ENCODE measurements at regions not wholly inside any gene's neighbourhood (a gene's known extent, or its start where the extent isn't known, plus 50 kb on each side); places are given as distances from the start of the nearest gene placed in this dataset.

DNA sequence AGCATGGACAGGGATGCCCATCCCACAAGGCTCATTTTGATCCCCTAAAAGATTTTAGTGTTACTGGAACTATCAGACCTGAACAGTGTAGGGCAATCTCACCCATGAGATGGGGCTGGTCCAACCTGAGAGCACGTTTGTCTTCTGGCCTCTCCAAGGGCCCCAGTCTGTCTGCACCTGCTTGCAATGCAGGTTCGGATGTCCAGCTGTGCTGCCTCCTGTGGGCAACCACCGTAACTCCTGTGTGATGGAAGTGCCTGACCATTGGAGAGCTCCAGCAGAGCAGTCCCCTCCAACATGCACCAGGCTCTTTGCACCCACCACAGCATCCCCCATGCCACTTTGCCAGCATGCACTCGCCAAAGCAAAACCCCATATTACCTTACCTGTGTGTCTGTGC, 290.1 kb upstream of the KCND2 start:
- Mint-ChIP-seq H3K36me3 (ENCODE audit: low read depth) (no peaks in the 10 kb centered on the region), H3K9me3 (peaks cover 2% of the 10 kb centered on the region; the same call in 1 of the 3 replicates), H3K27ac (no peak overlapping the region), H3K4me3 (no peak overlapping the region), H3K27me3 (ENCODE audit: insufficient read depth, low read depth, poor library complexity) (peaks cover 5% of the 10 kb centered on the region), H3K4me1 (no peaks in the 10 kb centered on the region)
- H3K4me3 ChIP-seq, result no peak overlapping the region
- no peak for DNase-seq (ENCODE audit: low spot score)
- no peaks in the 10 kb centered on the region for H3F3A ChIP-seq (replicated peaks; ENCODE audit: low read depth)
- H3K4me1 ChIP-seq (ENCODE audit: insufficient read depth), result no peaks in the 10 kb centered on the region
- H3K4me2 ChIP-seq, result no peak overlapping the region
- H2AFZ ChIP-seq, result no peak overlapping the region
- ATAC-seq, result no peak
- TF ChIP-seq, protein P1, sequence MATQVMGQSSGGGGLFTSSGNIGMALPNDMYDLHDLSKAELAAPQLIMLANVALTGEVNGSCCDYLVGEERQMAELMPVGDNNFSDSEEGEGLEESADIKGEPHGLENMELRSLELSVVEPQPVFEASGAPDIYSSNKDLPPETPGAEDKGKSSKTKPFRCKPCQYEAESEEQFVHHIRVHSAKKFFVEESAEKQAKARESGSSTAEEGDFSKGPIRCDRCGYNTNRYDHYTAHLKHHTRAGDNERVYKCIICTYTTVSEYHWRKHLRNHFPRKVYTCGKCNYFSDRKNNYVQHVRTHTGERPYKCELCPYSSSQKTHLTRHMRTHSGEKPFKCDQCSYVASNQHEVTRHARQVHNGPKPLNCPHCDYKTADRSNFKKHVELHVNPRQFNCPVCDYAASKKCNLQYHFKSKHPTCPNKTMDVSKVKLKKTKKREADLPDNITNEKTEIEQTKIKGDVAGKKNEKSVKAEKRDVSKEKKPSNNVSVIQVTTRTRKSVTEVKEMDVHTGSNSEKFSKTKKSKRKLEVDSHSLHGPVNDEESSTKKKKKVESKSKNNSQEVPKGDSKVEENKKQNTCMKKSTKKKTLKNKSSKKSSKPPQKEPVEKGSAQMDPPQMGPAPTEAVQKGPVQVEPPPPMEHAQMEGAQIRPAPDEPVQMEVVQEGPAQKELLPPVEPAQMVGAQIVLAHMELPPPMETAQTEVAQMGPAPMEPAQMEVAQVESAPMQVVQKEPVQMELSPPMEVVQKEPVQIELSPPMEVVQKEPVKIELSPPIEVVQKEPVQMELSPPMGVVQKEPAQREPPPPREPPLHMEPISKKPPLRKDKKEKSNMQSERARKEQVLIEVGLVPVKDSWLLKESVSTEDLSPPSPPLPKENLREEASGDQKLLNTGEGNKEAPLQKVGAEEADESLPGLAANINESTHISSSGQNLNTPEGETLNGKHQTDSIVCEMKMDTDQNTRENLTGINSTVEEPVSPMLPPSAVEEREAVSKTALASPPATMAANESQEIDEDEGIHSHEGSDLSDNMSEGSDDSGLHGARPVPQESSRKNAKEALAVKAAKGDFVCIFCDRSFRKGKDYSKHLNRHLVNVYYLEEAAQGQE (IDR thresholded peaks at IDR 0.05; ENCODE audit: unreplicated experiment), result no peak
- TF ChIP-seq EZH2 (IDR thresholded peaks at IDR 0.05; ENCODE audit: low read depth, unreplicated experiment) (no peak), ZNF331 (CRISPR knock-in tag; IDR thresholded peaks at IDR 0.05; ENCODE audit: low read depth) (no peak), POLR2AphosphoS5 (IDR thresholded peaks at IDR 0.05; ENCODE audit: low read depth) (no peak), JUNB (IDR thresholded peaks at IDR 0.05; ENCODE audit: unreplicated experiment) (no peak), ZNF114 (CRISPR knock-in tag; IDR thresholded peaks at IDR 0.05) (no peak), ETS1 (IDR thresholded peaks at IDR 0.05) (no peak)
- no peaks in the 10 kb centered on the region for H3K36me3 ChIP-seq (ENCODE audit: insufficient read depth)
- no peak overlapping the region for H3K27ac ChIP-seq (ENCODE audit: low read depth)
- 0 out of 2 replicates have a peak, but pooled peaks cover 3% of the 10 kb centered on the region for H3K9me2 ChIP-seq (ENCODE audit: insufficient read depth)
- H3K27me3 ChIP-seq (ENCODE audit: insufficient read depth), result no peaks in the 10 kb centered on the region
- no peaks in the 10 kb centered on the region for H4K20me1 ChIP-seq (replicated peaks; ENCODE audit: insufficient read depth)
- no peaks in the 10 kb centered on the region for H3K79me2 ChIP-seq (replicated peaks; ENCODE audit: insufficient read depth)

DNA sequence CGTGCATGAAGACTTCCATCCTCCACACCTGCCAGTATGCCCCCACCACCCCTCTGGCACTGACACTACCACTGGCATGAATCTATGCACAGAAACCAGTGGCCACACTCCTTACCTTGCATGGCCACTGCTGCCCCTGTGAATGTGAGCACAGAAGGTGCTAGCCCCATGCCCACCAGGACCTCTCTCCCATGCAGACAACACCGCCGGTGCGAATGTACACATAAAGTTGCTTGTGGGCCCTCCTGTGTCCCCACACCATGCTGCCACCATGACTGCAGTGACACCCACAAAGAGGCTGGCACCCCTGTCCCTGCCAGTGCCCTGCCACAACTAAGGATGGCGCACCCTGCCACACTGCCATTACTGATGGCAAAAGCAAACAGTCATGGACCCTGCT, 289.5 kb upstream of the KCND2 start:
- Histone ChIP-seq H2AFZ (no peak overlapping the region), H4K20me1 (replicated peaks; ENCODE audit: insufficient read depth) (no peaks in the 10 kb centered on the region), H3K9me2 (ENCODE audit: insufficient read depth) (0 out of 2 replicates have a peak, but pooled peaks cover 3% of the 10 kb centered on the region), H3K4me1 (ENCODE audit: insufficient read depth) (no peaks in the 10 kb centered on the region), H3K4me3 (no peak overlapping the region), H3K4me2 (no peak overlapping the region), H3F3A (replicated peaks; ENCODE audit: low read depth) (no peaks in the 10 kb centered on the region), H3K79me2 (replicated peaks; ENCODE audit: insufficient read depth) (no peaks in the 10 kb centered on the region), H3K36me3 (ENCODE audit: insufficient read depth) (no peaks in the 10 kb centered on the region), H3K27ac (ENCODE audit: low read depth) (no peak overlapping the region), H3K27me3 (ENCODE audit: insufficient read depth) (no peaks in the 10 kb centered on the region)
- Mint-ChIP-seq H3K4me1 (no peaks in the 10 kb centered on the region), H3K9me3 (peaks cover 2% of the 10 kb centered on the region; the same call in 1 of the 3 replicates), H3K27ac (no peak overlapping the region), H3K36me3 (ENCODE audit: low read depth) (no peaks in the 10 kb centered on the region), H3K4me3 (no peak overlapping the region), H3K27me3 (ENCODE audit: insufficient read depth, low read depth, poor library complexity) (peaks cover 5% of the 10 kb centered on the region)
- DNase-seq (ENCODE audit: low spot score), result no peak
- ATAC-seq, result no peak
- TF ChIP-seq CREB1 (CRISPR knock-in tag; IDR thresholded peaks at IDR 0.05; ENCODE audit: low read depth) (no peak), NANOG (IDR thresholded peaks at IDR 0.05; ENCODE audit: borderline replicate concordance) (no peak), ETS1 (IDR thresholded peaks at IDR 0.05) (no peak), STAT1 (IDR thresholded peaks at IDR 0.05; ENCODE audit: unreplicated experiment) (no peak), JUNB (IDR thresholded peaks at IDR 0.05; ENCODE audit: unreplicated experiment) (no peak), POLR2AphosphoS5 (IDR thresholded peaks at IDR 0.05; ENCODE audit: low read depth) (no peak), EZH2phosphoT487 (IDR thresholded peaks at IDR 0.05; ENCODE audit: unreplicated experiment) (no peak), ZNF114 (CRISPR knock-in tag; IDR thresholded peaks at IDR 0.05) (no peak)
- TF ChIP-seq, protein P1 (IDR thresholded peaks at IDR 0.05; ENCODE audit: unreplicated experiment), result no peak

All from GM23338 (cell line).